ENCODE measurements at regions not wholly inside any gene's neighbourhood (a gene's known extent, or its start where the extent isn't known, plus 50 kb on each side); places are given as distances from the start of the nearest gene placed in this dataset.

- H3K9ac ChIP-seq (ENCODE audit: low read depth, low read length), result no peak overlapping the region
- no peaks in the 10 kb centered on the region for H3K27me3 ChIP-seq (ENCODE audit: insufficient read depth, low read length, poor library complexity)
- TF ChIP-seq EZH2 (IDR thresholded peaks at IDR 0.05; ENCODE audit: borderline replicate concordance, low read depth, low read length, severe bottlenecking) (no peak), CTCF (IDR thresholded peaks at IDR 0.05; ENCODE audit: borderline replicate concordance, extremely low read depth, low read length, poor library complexity, severe bottlenecking) (no peak)
- ATAC-seq (ENCODE audit: insufficient read depth, low read depth) (no peak), DNase-seq (no peak)
- no peak overlapping the region for H3K4me2 ChIP-seq (ENCODE audit: insufficient read depth, low read length)
- H3K27ac ChIP-seq (ENCODE audit: low read length), result no peak overlapping the region
- H3K4me3 ChIP-seq (ENCODE audit: low read depth in 1 of 2, low read length in 2 of 2), result no peak overlapping the region
- no peaks in the 10 kb centered on the region for H3K9me3 ChIP-seq (ENCODE audit: insufficient read depth, low read length, severe bottlenecking)
- no peaks in the 10 kb centered on the region for H3K79me2 ChIP-seq (ENCODE audit: insufficient read depth, low read length)
- H4K20me1 ChIP-seq (ENCODE audit: insufficient read depth, low read length), result no peaks in the 10 kb centered on the region
- H2AFZ ChIP-seq (ENCODE audit: low read depth, low read length), result no peak overlapping the region
- H3K4me1 ChIP-seq (ENCODE audit: insufficient read depth, low read length), result peaks cover 5% of the 10 kb centered on the region
- H3K36me3 ChIP-seq (ENCODE audit: insufficient read depth, low read length), result no peaks in the 10 kb centered on the region
These were observed 464.8 kb downstream of the BTG1 start for GRCh38 chr12:91680864-91681263.

- ATAC-seq (ENCODE audit: insufficient read depth, low read depth) (no peak), DNase-seq (no peak)
- no peak overlapping the region for H3K9ac ChIP-seq (ENCODE audit: low read depth, low read length)
- H3K27ac ChIP-seq (ENCODE audit: low read length), result no peak overlapping the region
- TF ChIP-seq CTCF (IDR thresholded peaks at IDR 0.05; ENCODE audit: borderline replicate concordance, extremely low read depth, low read length, poor library complexity, severe bottlenecking) (no peak), EZH2 (IDR thresholded peaks at IDR 0.05; ENCODE audit: borderline replicate concordance, low read depth, low read length, severe bottlenecking) (no peak)
- no peaks in the 10 kb centered on the region for H3K79me2 ChIP-seq (ENCODE audit: insufficient read depth, low read length)
- H3K9me3 ChIP-seq (ENCODE audit: insufficient read depth, low read length, severe bottlenecking), result no peaks in the 10 kb centered on the region
- no peak overlapping the region for H3K4me3 ChIP-seq (ENCODE audit: low read depth in 1 of 2, low read length in 2 of 2)
- H3K4me2 ChIP-seq (ENCODE audit: insufficient read depth, low read length), result no peak overlapping the region
- no peaks in the 10 kb centered on the region for H3K4me1 ChIP-seq (ENCODE audit: insufficient read depth, low read length)
- no peaks in the 10 kb centered on the region for H3K36me3 ChIP-seq (ENCODE audit: insufficient read depth, low read length)
- H3K27me3 ChIP-seq (ENCODE audit: insufficient read depth, low read length, poor library complexity), result no peaks in the 10 kb centered on the region
- no peak overlapping the region for H2AFZ ChIP-seq (ENCODE audit: low read depth, low read length)
- H4K20me1 ChIP-seq (ENCODE audit: insufficient read depth, low read length), result no peaks in the 10 kb centered on the region
These were observed 468.1 kb downstream of the BTG1 start for GRCh38 chr12:91677556-91677955.

GRCh38 chr12:91675401-91675800 is 470.2 kb downstream of the BTG1 start:
- H3K4me2 ChIP-seq (ENCODE audit: insufficient read depth, low read length), result no peak overlapping the region
- TF ChIP-seq EZH2 (IDR thresholded peaks at IDR 0.05; ENCODE audit: borderline replicate concordance, low read depth, low read length, severe bottlenecking), result no peak
- TF ChIP-seq CTCF (IDR thresholded peaks at IDR 0.05; ENCODE audit: borderline replicate concordance, extremely low read depth, low read length, poor library complexity, severe bottlenecking), result no peak
- H3K9ac ChIP-seq (ENCODE audit: low read depth, low read length), result no peak overlapping the region
- no peaks in the 10 kb centered on the region for H3K79me2 ChIP-seq (ENCODE audit: insufficient read depth, low read length)
- H3K27me3 ChIP-seq (ENCODE audit: insufficient read depth, low read length, poor library complexity), result no peaks in the 10 kb centered on the region
- H3K4me1 ChIP-seq (ENCODE audit: insufficient read depth, low read length), result no peaks in the 10 kb centered on the region
- no peaks in the 10 kb centered on the region for H3K36me3 ChIP-seq (ENCODE audit: insufficient read depth, low read length)
- no peak overlapping the region for H3K4me3 ChIP-seq (ENCODE audit: low read depth in 1 of 2, low read length in 2 of 2)
- H4K20me1 ChIP-seq (ENCODE audit: insufficient read depth, low read length), result no peaks in the 10 kb centered on the region
- ATAC-seq (ENCODE audit: insufficient read depth, low read depth) (no peak), DNase-seq (no peak)
- H3K27ac ChIP-seq (ENCODE audit: low read length), result no peak overlapping the region
- H2AFZ ChIP-seq (ENCODE audit: low read depth, low read length), result no peak overlapping the region
- no peaks in the 10 kb centered on the region for H3K9me3 ChIP-seq (ENCODE audit: insufficient read depth, low read length, severe bottlenecking)

- Histone ChIP-seq H3K27ac (ENCODE audit: low read length) (no peak overlapping the region), H3K9ac (ENCODE audit: low read depth, low read length) (no peak overlapping the region), H2AFZ (ENCODE audit: low read depth, low read length) (no peak overlapping the region), H3K4me1 (ENCODE audit: insufficient read depth, low read length) (no peaks in the 10 kb centered on the region), H3K79me2 (ENCODE audit: insufficient read depth, low read length) (no peaks in the 10 kb centered on the region), H3K4me2 (ENCODE audit: insufficient read depth, low read length) (no peak overlapping the region), H3K27me3 (ENCODE audit: insufficient read depth, low read length, poor library complexity) (no peaks in the 10 kb centered on the region), H4K20me1 (ENCODE audit: insufficient read depth, low read length) (no peaks in the 10 kb centered on the region), H3K4me3 (ENCODE audit: low read depth in 1 of 2, low read length in 2 of 2) (no peak overlapping the region), H3K36me3 (ENCODE audit: insufficient read depth, low read length) (no peaks in the 10 kb centered on the region), H3K9me3 (ENCODE audit: insufficient read depth, low read length, severe bottlenecking) (no peaks in the 10 kb centered on the region)
- DNase-seq, result no peak
- ATAC-seq (ENCODE audit: insufficient read depth, low read depth), result peak; percentile 29; the same call in 1 of the 3 replicates
- TF ChIP-seq EZH2 (IDR thresholded peaks at IDR 0.05; ENCODE audit: borderline replicate concordance, low read depth, low read length, severe bottlenecking) (no peak), CTCF (IDR thresholded peaks at IDR 0.05; ENCODE audit: borderline replicate concordance, extremely low read depth, low read length, poor library complexity, severe bottlenecking) (no peak)
These were observed 473.5 kb downstream of the BTG1 start for GRCh38 chr12:91672130-91672529.
